ENCODE measurements at regions not wholly inside any gene's neighbourhood (a gene's known extent, or its start where the extent isn't known, plus 50 kb on each side); places are given as distances from the start of the nearest gene placed in this dataset.

DNA sequence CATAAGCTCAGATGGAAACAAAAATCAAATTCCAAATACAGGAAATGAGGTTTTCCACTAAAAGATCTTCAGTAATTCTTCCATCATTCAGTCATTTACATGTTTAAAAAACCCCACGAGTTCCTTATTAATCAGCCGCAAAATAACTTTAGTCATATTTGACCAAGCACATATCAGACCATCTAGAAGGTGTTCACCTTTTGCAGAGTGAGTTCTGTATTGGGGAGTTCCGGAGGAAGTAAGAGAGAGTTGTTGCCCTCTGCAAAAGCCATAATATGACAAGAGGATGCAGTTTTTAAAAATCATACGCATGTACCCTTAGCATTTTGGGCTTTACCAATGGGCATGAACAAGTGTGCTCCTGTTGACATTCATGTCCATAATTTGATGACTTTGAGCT, 61.6 kb downstream of the CCR1 start:
- no peak for DNase-seq (ENCODE audit: low read depth)

DNA sequence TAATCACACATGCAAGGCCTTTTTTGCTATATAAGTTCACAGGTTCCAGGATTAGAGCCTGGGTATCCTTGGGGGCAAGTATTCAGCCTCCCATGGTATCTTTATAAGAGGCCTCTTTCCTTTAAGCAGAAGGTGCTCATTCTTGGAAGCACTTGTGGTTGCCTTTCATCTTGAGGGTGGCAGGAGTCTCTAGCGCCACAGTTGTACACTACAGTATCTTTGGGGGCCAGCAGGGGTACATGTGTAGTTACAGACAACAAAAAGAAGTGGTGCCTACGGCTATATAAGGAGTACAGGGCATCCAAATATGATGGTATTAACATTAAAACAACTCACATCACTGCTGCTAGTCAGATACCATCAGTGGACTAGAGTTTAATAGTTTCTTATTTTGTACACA, 62.1 kb downstream of the CCR1 start:
- no peak for DNase-seq (ENCODE audit: low read depth)

DNA sequence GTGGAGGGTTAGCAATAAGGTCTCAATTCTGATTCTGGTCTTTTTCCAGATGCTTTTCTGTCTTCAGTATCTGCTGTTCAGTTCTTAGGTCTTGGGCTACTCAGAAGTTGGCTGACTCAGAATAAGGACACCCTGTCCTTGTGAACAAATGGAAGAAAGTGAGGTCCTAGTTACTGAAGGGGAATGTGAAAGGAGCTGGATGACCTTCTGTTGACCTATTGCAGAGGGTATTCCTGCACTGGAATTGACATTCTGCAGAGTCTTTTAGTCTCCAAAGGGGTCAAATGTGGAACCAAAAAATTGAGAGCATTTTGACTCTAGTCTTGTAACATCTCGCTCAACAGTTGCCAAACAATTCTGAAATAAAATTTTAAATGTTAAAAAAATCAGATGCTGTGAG, 63.0 kb downstream of the CCR1 start:
- DNase-seq (ENCODE audit: low read depth) = no peak

GRCh38 chr3:46143951-46144473, 64.1 kb downstream of the CCR1 start:
- no peak for DNase-seq (ENCODE audit: low read depth)

GRCh38 chr3:46141813-46142212, 66.3 kb downstream of the CCR1 start:
- no peak for DNase-seq (ENCODE audit: low read depth)

GRCh38 chr3:46138581-46138980, 69.5 kb downstream of the CCR1 start:
- no peak for DNase-seq (ENCODE audit: low read depth)

GRCh38 chr3:46135475-46135874, 72.6 kb downstream of the CCR1 start:
- DNase-seq (ENCODE audit: low read depth) = no peak

- no peak for DNase-seq (ENCODE audit: low read depth)
Measured at GRCh38 chr3:46133285-46133684, 74.8 kb downstream of the CCR1 start.

- DNase-seq (ENCODE audit: low read depth) = no peak
Measured at GRCh38 chr3:46132565-46132964, 75.5 kb downstream of the CCR1 start.

DNA sequence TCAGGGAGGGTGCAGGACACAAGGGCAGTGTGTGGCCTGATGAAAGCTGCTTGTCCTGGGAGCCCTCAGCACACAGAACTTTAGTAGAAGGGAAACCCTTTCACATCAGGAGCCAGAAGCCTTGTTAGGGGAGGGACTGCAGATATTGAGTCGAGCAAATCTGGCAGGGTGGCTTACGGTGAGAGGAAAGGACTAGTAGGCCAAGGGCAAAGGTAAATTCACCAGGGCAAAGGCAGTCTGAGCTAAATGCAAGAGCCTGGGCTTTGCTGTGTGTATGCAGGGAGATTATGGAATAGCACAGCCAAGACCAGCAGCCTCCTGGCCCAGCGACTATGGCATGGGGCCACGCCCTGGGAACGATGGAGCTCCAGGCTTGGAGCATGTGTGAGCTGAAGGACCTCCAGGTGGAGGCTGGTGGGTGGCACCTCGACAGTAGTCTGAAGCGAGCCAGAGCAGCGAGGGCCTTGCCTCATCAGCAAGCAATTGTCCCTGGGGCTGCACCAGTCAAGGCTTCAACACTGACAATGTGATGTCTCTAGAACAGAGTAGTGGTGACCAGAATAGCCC, 76.1 kb downstream of the CCR1 start:
- DNase-seq (ENCODE audit: low read depth) = no peak

DNA sequence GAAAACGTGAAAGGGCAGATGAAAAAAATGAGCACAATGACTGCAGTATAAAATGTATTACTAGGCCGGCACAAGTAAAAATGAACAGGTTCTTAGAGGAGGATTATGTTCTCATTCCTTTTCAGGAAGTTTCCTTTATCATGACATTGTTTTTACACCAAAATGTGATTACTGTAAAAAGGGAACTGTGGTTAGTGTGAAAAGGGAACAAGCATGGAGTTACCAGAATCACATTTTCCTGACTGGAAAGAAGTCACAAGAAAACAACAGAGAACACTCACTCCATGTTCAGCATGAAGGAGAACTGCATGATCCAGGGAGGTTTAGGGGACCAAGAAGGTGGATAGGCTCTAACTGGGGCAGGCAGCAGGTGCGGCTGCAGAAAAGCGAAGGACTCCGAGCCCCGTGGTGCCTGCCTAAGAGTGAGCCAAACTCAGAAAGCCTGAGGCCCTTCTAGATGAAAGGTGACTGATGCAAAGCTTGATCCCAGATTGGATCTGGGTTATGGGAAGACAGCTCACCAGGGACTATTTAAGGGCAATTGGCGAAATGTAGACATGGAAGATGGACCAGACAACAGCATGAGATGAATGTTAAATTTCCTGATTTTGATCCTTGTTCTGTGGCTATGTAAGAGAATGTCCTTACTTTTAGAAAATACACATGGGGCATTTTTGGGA, 77.3 kb downstream of the CCR1 start:
- no peak for DNase-seq (ENCODE audit: low read depth)

GRCh38 chr3:46129588-46130272, 78.4 kb downstream of the CCR1 start:
- no peak for DNase-seq (ENCODE audit: low read depth)

DNA sequence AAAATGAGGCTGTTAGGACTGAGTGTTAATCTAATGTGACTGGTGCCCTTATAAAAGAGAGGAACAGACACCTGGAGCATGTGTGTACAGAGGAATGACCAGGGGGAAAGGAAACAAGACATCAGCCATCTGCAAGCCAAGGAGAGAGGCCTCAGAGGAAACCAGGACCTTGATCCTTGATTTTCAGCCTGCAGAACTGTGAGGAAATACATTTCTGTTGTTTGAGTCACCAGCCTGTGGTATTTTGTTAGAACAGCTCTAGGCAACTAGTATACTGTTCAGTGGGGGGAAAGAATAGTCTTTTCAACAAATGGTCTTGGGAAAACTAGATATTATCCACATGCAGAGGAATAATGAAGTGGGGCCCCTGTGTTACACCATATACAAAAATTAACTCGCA, 80.6 kb downstream of the CCR1 start:
- no peak for DNase-seq (ENCODE audit: low read depth)

- DNase-seq (ENCODE audit: low read depth) = no peak
Measured at GRCh38 chr3:46124216-46125177, 83.6 kb downstream of the CCR1 start.

DNA sequence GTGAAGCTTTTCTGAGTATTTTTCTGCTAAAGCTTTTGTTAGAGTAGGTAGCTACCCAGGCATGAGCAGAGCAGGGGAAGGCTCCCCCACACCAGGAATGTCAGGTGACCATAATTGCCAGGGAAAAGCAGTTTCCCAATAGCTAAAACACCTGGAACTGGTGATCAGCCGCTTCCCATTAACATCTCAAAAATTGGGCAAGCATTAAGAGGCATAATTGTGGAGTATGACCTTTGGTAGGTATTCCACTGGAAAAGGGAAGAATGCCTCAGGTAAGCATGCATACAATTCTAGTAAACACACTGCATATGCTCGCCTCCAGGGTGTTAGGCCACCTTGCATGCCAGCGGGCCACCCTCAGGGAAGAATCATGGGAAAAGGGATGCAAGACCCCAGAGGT, 84.5 kb downstream of the CCR1 start:
- DNase-seq (ENCODE audit: low read depth) = no peak

DNA sequence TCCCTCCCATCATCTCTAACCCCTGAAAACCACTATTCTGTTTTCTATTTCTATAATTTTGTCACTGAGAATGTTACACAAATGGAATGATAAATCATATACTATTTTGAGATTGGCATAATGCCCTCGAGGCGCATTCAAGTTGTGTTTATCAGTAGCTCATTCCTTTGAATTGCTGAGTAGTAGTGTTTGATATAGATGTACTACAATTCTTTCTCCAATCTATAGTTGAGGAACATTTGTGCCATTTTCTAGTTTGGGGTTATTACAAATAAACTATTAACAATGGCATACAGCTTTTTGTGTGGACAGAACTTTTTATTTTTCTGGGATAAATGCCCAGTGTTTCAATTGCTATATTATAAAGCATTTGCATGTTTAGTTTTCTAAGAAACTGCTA, 86.0 kb downstream of the CCR1 start:
- no peak for DNase-seq (ENCODE audit: low read depth)

DNA sequence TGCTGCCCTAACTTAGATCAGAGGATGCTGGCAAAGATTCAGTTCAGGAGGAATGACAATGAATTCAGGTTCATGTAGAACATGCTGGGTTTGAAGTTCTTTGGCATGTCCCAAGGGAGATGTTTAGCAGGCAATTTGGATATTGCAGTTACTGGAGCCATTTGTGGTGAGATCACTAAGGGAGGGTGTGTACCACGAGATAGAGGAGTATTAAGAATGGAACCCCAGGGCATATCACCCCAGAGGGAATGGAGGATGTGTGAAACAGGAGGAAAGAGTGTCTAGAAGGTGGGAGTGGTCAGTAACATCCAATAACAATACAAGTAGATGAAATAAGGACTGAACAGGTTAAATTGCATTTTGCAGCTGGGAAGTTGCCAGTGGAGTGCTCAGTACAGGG, 87.1 kb downstream of the CCR1 start:
- DNase-seq (ENCODE audit: low read depth) = no peak

GRCh38 chr3:46119709-46120498, 88.2 kb downstream of the CCR1 start:
- no peak for DNase-seq (ENCODE audit: low read depth)

- no peak for DNase-seq (ENCODE audit: low read depth)
Measured at GRCh38 chr3:46119253-46119652, 88.9 kb downstream of the CCR1 start.

GRCh38 chr3:46116996-46117395, 89.7 kb upstream of the XCR1 start:
- no peak for DNase-seq (ENCODE audit: low read depth)

GRCh38 chr3:46114323-46114988, 87.2 kb upstream of the XCR1 start:
- no peak for DNase-seq (ENCODE audit: low read depth)

Measured in stimulated activated CD8-positive, alpha-beta memory T cell treated with anti-CD3 and anti-CD28 coated beads, Interleukin-7, amount 100 ng/mL, for 24 hours (primary cell).